ENCODE measurements at regions not wholly inside any gene's neighbourhood (a gene's known extent, or its start where the extent isn't known, plus 50 kb on each side); places are given as distances from the start of the nearest gene placed in this dataset.
"Not testable (repeated sequence)": the region's sequence is repeated elsewhere in the genome, so short reads cannot be mapped to it uniquely, and the experiment has no call there.

- DNase-seq (ENCODE audit: low spot score), result no peak
These were observed 378.8 kb downstream of the MED13L start for GRCh38 chr12:115898670-115899069.

- peak; percentile 17 for DNase-seq (ENCODE audit: low spot score)
These were observed 379.8 kb downstream of the MED13L start for GRCh38 chr12:115897729-115898128.

- DNase-seq (ENCODE audit: low spot score), result peak; percentile 8
These were observed 382.2 kb downstream of the MED13L start for GRCh38 chr12:115895247-115895646.

GRCh38 chr12:115891556-115892164 lies 385.8 kb downstream of the MED13L start:
- DNase-seq (ENCODE audit: low spot score), result no peak

GRCh38 chr12:115886666-115887065 lies 390.8 kb downstream of the MED13L start:
- no peak for DNase-seq (ENCODE audit: low spot score)

- no peak for DNase-seq (ENCODE audit: low spot score)
These were observed 392.3 kb downstream of the MED13L start for GRCh38 chr12:115885040-115885690.

GRCh38 chr12:115882936-115883335 lies 394.6 kb downstream of the MED13L start:
- DNase-seq (ENCODE audit: low spot score), result no peak

- DNase-seq (ENCODE audit: low spot score), result no peak
These were observed 397.3 kb downstream of the MED13L start for GRCh38 chr12:115880238-115880637.

GRCh38 chr12:115879354-115879753 lies 398.1 kb downstream of the MED13L start:
- DNase-seq (ENCODE audit: low spot score), result no peak

- DNase-seq (ENCODE audit: low spot score), result no peak
These were observed 403.9 kb downstream of the MED13L start for GRCh38 chr12:115873451-115874082.

GRCh38 chr12:115872919-115873357 lies 404.6 kb downstream of the MED13L start:
- DNase-seq (ENCODE audit: low spot score), result peak; percentile 39

- DNase-seq (ENCODE audit: low spot score), result no peak
These were observed 405.3 kb downstream of the MED13L start for GRCh38 chr12:115872212-115872611.

- DNase-seq (ENCODE audit: low spot score), result peak; percentile 54
These were observed 405.8 kb downstream of the MED13L start for GRCh38 chr12:115871714-115872113.

- DNase-seq (ENCODE audit: low spot score), result no peak
These were observed 407.0 kb downstream of the MED13L start for GRCh38 chr12:115870510-115870909.

- DNase-seq (ENCODE audit: low spot score), result no peak
These were observed 407.5 kb downstream of the MED13L start for GRCh38 chr12:115870021-115870420.

- no peak for DNase-seq (ENCODE audit: low spot score)
These were observed 407.9 kb downstream of the MED13L start for GRCh38 chr12:115869604-115870003.

GRCh38 chr12:115868624-115869023 lies 408.9 kb downstream of the MED13L start:
- DNase-seq (ENCODE audit: low spot score), result no peak

- DNase-seq (ENCODE audit: low spot score), result no peak
These were observed 409.6 kb downstream of the MED13L start for GRCh38 chr12:115867854-115868253.

- DNase-seq (ENCODE audit: low spot score), result no peak
These were observed 410.5 kb downstream of the MED13L start for GRCh38 chr12:115866909-115867525.

- DNase-seq (ENCODE audit: low spot score), result not testable (repeated sequence)
These were observed 411.2 kb downstream of the MED13L start for GRCh38 chr12:115866281-115866680.

- DNase-seq (ENCODE audit: low spot score), result no peak
These were observed 413.1 kb downstream of the MED13L start for GRCh38 chr12:115864396-115864795.

GRCh38 chr12:115860619-115861018 lies 416.9 kb downstream of the MED13L start:
- no peak for DNase-seq (ENCODE audit: low spot score)

- no peak for DNase-seq (ENCODE audit: low spot score)
These were observed 418.3 kb downstream of the MED13L start for GRCh38 chr12:115859231-115859630.
